B cell (primary cell): ENCODE measurements at regions not wholly inside any gene's neighbourhood (a gene's known extent, or its start where the extent isn't known, plus 50 kb on each side); places are given as distances from the start of the nearest gene placed in this dataset.

Experiments used
- ATAC-seq: fragments of 200-7000 bp; cut with Tn5 transposase; one replicate; pipeline ENCODE4 v1.10.0; 2021; ENCODE audit warnings: low read depth, mild to moderate bottlenecking, moderate number of reproducible peaks, moderate library complexity
- CTCF ChIA-PET: fragments of 350-600 bp; sonication (Branson Sonifier 250); formaldehyde crosslinking; loops from one replicate; lab custom pipeline; 2021; ENCODE audit warnings: antibody characterized with exemption, inconsistent platforms; lab: Charles Lee
- POLR2A ChIA-PET: fragments of 350-600 bp; sonication (Branson Sonifier 250); formaldehyde crosslinking; loops from one replicate; lab custom pipeline; 2021; ENCODE audit warnings: antibody characterized with exemption; lab: Charles Lee
- DNase-seq: peaks from one replicate; pipeline ENCODE4 v3.0.0; 2013
- H2AFZ ChIP-seq: 2 replicates; pipeline ENCODE4 v1.6.1; 2012; ENCODE audit warnings: mild to moderate bottlenecking, low read depth, low read length; ENCODE audit not compliant: insufficient read depth, poor library complexity, severe bottlenecking
- H3K27ac ChIP-seq, 2 donors: 1 replicate in 1 of 2; 2 replicates in 1 of 2; pipeline ENCODE4 v1.5.1; 2012 to 2013; ENCODE audit warnings: low read length in 2 of 2, mild to moderate bottlenecking in 2 of 2, moderate library complexity in 1 of 2
- H3K27me3 ChIP-seq, 4 experiments: fragments of 200-600 bp in 1 of 4; sonication (generic) in 1 of 4; replicated peaks in 1 of 4; 1 replicate in 2 of 4; 2 replicates in 2 of 4; pipeline versions ENCODE4 v1.6.1 to v1.7.0; 2013 to 2016; ENCODE audit warnings: low read length in 3 of 4, mild to moderate bottlenecking in 2 of 4, mixed read lengths in 1 of 4, moderate library complexity in 1 of 4; ENCODE audit not compliant: insufficient read depth in 4 of 4, control insufficient read depth in 3 of 4; ENCODE audit errors: control extremely low read depth in 1 of 4
- H3K36me3 ChIP-seq, 2 experiments: replicated peaks in 1 of 2; 1 replicate in 1 of 2; 2 replicates in 1 of 2; pipeline versions ENCODE4 v1.6.1 to v1.7.1; 2013; ENCODE audit warnings: low read length in 1 of 2; ENCODE audit not compliant: insufficient read depth in 2 of 2, control insufficient read depth in 1 of 2; ENCODE audit errors: control extremely low read depth in 1 of 2, extremely low read depth in 1 of 2
- H3K4me1 ChIP-seq, 2 donors: fragments of 200-600 bp in 1 of 2; sonication (generic) in 1 of 2; 1 replicate in 1 of 2; 2 replicates in 1 of 2; pipeline versions ENCODE4 v1.5.1 to v1.6.1; 2013 to 2017; ENCODE audit warnings: low read length in 2 of 2; ENCODE audit not compliant: control insufficient read depth in 2 of 2, insufficient read depth in 2 of 2
- H3K4me2 ChIP-seq: replicated peaks from 2 replicates; pipeline ENCODE3; 2012; ENCODE audit warnings: mild to moderate bottlenecking, low read depth, low read length; ENCODE audit not compliant: poor library complexity, severe bottlenecking
- H3K4me3 ChIP-seq, 5 experiments: fragments of 200-600 bp in 1 of 5; sonication (generic) in 1 of 5; 1 replicate in 3 of 5; 2 replicates in 2 of 5; pipeline versions ENCODE4 v1.5.1 to v1.7.0; 2011 to 2016; ENCODE audit warnings: low read length in 4 of 5, mild to moderate bottlenecking in 4 of 5, low read depth in 2 of 5, control low read depth in 1 of 5, moderate library complexity in 1 of 5; ENCODE audit not compliant: insufficient read depth in 1 of 5; ENCODE audit errors: control extremely low read depth in 1 of 5, extremely low read depth in 1 of 5
- H3K79me2 ChIP-seq: fragments of 200-600 bp; sonication (generic); one replicate; pipeline ENCODE4 v1.6.0; 2016; ENCODE audit warnings: low read length; ENCODE audit not compliant: control insufficient read depth, insufficient read depth
- H3K9ac ChIP-seq: fragments of 200-600 bp; sonication (generic); 2 replicates; pipeline ENCODE4 v1.6.1; 2017; ENCODE audit warnings: mild to moderate bottlenecking, low read length, moderate library complexity
- H3K9me3 ChIP-seq, 3 donors: one replicate each; pipeline versions ENCODE4 v1.6.1 to v1.7.1; 2013; ENCODE audit warnings: low read length in 2 of 3; ENCODE audit not compliant: control insufficient read depth in 2 of 3, insufficient read depth in 1 of 3; ENCODE audit errors: control extremely low read depth in 1 of 3
- H4K20me1 ChIP-seq: 2 replicates; pipeline ENCODE4 v1.6.0; 2012; ENCODE audit warnings: mild to moderate bottlenecking, low read length; ENCODE audit not compliant: insufficient read depth, control insufficient read depth, poor library complexity, severe bottlenecking
- H3K27ac Mint-ChIP-seq: one replicate; pipeline ENCODE4 v1.8.0; 2021; ENCODE audit warnings: mixed read lengths
- H3K27me3 Mint-ChIP-seq: one replicate; pipeline ENCODE4 v1.8.0; 2021; ENCODE audit warnings: mixed read lengths
- H3K4me1 Mint-ChIP-seq: one replicate; pipeline ENCODE4 v1.8.0; 2021; ENCODE audit warnings: mixed read lengths
- H3K4me3 Mint-ChIP-seq: one replicate; pipeline ENCODE4 v1.8.0; 2021; ENCODE audit warnings: mixed read lengths
- H3K9me3 Mint-ChIP-seq: one replicate; pipeline ENCODE4 v1.8.0; 2022; ENCODE audit warnings: mixed read lengths; ENCODE audit not compliant: insufficient read depth
- CTCF ChIP-seq: fragments of 200-600 bp; IDR thresholded peaks from one replicate; pipeline ENCODE4 v1.8.0; 2022; ENCODE audit warnings: antibody characterized with exemption, mild to moderate bottlenecking
- EZH2 ChIP-seq: IDR thresholded peaks from 2 replicates; pipeline ENCODE4 v1.6.1; 2012; ENCODE audit warnings: borderline replicate concordance, low read depth, mild to moderate bottlenecking, moderate library complexity, low read length; ENCODE audit not compliant: insufficient read depth, poor library complexity, severe bottlenecking
- WGBS: methylation state at CpG from one replicate; pipeline ENCODE4 v1.1.5; 2013; ENCODE audit warnings: missing lambda C conversion rate; ENCODE audit not compliant: insufficient coverage; 5-methylcytosine and 5-hydroxymethylcytosine counted together
- intact Hi-C: fragments of 100-400 bp; cut with micrococcal nuclease; formaldehyde crosslinking; loops from one replicate; pipeline ENCODE4 v1.10.0; 2022

- Mint-ChIP-seq H3K9me3 (no peaks in the 10 kb centered on the region), H3K4me3 (no peak overlapping the region), H3K4me1 (no peaks in the 10 kb centered on the region), H3K27ac (no peak overlapping the region), H3K27me3 (peaks cover 3% of the 10 kb centered on the region)
- Histone ChIP-seq H3K27me3 (no peaks in the 10 kb centered on the region), H3K9ac (no peak overlapping the region), H4K20me1 (no peaks in the 10 kb centered on the region), H3K79me2 (no peaks in the 10 kb centered on the region), H3K4me1 (no peaks in the 10 kb centered on the region), H3K4me3 (no peak overlapping the region), H3K4me2 (no peak overlapping the region), H3K27ac (no peak overlapping the region), H2AFZ (no peak overlapping the region), H3K9me3 (no peaks in the 10 kb centered on the region), H3K36me3 (no peaks in the 10 kb centered on the region)
- intact Hi-C loops: no loop called here
- ATAC-seq (no peak), DNase-seq (no peak)
- ChIA-PET CTCF (no interaction called here), POLR2A (no interaction called here)
- WGBS: 42% methylated on average over 3 of the region's 8 CpGs
- TF ChIP-seq EZH2: no peak
- TF ChIP-seq CTCF: no peak
Observed at GRCh38 chr21:31517664-31518414, 141.7 kb upstream of the SOD1 start.

- 87% methylated on average over 1 of the region's 2 CpGs for WGBS
- no peaks in the 10 kb centered on the region for H3K79me2 ChIP-seq
- H3K9me3 ChIP-seq: no peaks in the 10 kb centered on the region
- no peak overlapping the region for H3K4me2 ChIP-seq
- H3K4me1 ChIP-seq: peaks cover 0 to under 1% of the 10 kb centered on the region in 2 donors
- no peaks in the 10 kb centered on the region for H3K27me3 ChIP-seq
- no peaks in the 10 kb centered on the region for H3K9me3 Mint-ChIP-seq
- no peak overlapping the region for H3K27ac ChIP-seq
- no peak overlapping the region for H3K9ac ChIP-seq
- ChIA-PET CTCF (no interaction called here), POLR2A (no interaction called here)
- H4K20me1 ChIP-seq: no peaks in the 10 kb centered on the region
- ATAC-seq (no peak), DNase-seq (no peak)
- TF ChIP-seq EZH2: no peak
- TF ChIP-seq CTCF: no peak
- H3K27me3 Mint-ChIP-seq: peaks cover 3% of the 10 kb centered on the region
- peaks cover under 1% of the 10 kb centered on the region for H3K4me1 Mint-ChIP-seq
- H3K36me3 ChIP-seq: no peaks in the 10 kb centered on the region
- no peak overlapping the region for H3K27ac Mint-ChIP-seq
- H3K4me3 Mint-ChIP-seq: no peak overlapping the region
- no peak overlapping the region for H2AFZ ChIP-seq
- H3K4me3 ChIP-seq: no peak overlapping the region
- intact Hi-C loops: no loop called here
Observed at GRCh38 chr21:31515253-31515652, 144.2 kb upstream of the SOD1 start.
